IgD-negative memory B cell (primary cell): ENCODE measurements at regions not wholly inside any gene's neighbourhood (a gene's known extent, or its start where the extent isn't known, plus 50 kb on each side); places are given as distances from the start of the nearest gene placed in this dataset.
"Not testable (repeated sequence)": the region's sequence is repeated elsewhere in the genome, so short reads cannot be mapped to it uniquely, and the experiment has no call there.

Source experiments
- H3K27ac Mint-ChIP-seq, 3 donors: one replicate each; pipeline ENCODE4 v1.8.0; 2020 to 2022; ENCODE audit warnings: mild to moderate bottlenecking in 3 of 3, mixed read lengths in 3 of 3, moderate library complexity in 1 of 3
- H3K27me3 Mint-ChIP-seq: one replicate; pipeline ENCODE4 v1.8.0; 2021; ENCODE audit warnings: mixed read lengths
- H3K36me3 Mint-ChIP-seq: one replicate; pipeline ENCODE4 v1.8.0; 2020; ENCODE audit warnings: mild to moderate bottlenecking, mixed read lengths
- H3K4me1 Mint-ChIP-seq, 3 donors: one replicate each; pipeline ENCODE4 v1.8.0; 2020 to 2022; ENCODE audit warnings: mixed read lengths in 3 of 3, mild to moderate bottlenecking in 1 of 3
- H3K4me3 Mint-ChIP-seq, 4 donors: one replicate each; pipeline ENCODE4 v1.8.0; 2020 to 2022; ENCODE audit warnings: mild to moderate bottlenecking in 4 of 4, mixed read lengths in 4 of 4, moderate library complexity in 3 of 4
- H3K9me3 Mint-ChIP-seq, 3 donors: one replicate each; pipeline ENCODE4 v1.8.0; 2020 to 2021; ENCODE audit warnings: mixed read lengths in 3 of 3, mild to moderate bottlenecking in 1 of 3

- Mint-ChIP-seq H3K4me1 (no peaks in the 10 kb centered on the region), H3K27me3 (no peaks in the 10 kb centered on the region), H3K27ac (no peak overlapping the region), H3K9me3 (peaks cover 0 to 7% (median 3%) of the 10 kb centered on the region in 3 donors), H3K36me3 (no peaks in the 10 kb centered on the region), H3K4me3 (no peak overlapping the region)
Observed at GRCh38 chr5:99272576-99272975, 343.8 kb upstream of the CHD1 start.

GRCh38 chr5:99258819-99259218, 330.0 kb upstream of the CHD1 start:
- Mint-ChIP-seq H3K4me1 (no peaks in the 10 kb centered on the region), H3K36me3 (no peaks in the 10 kb centered on the region), H3K27me3 (no peaks in the 10 kb centered on the region), H3K4me3 (no peak overlapping the region), H3K27ac (no peak overlapping the region), H3K9me3 (peaks cover 10 to 20% (median 20%) of the 10 kb centered on the region in 3 donors)

GRCh38 chr5:99248066-99248465, 319.3 kb upstream of the CHD1 start:
- no peak overlapping the region for H3K4me3 Mint-ChIP-seq
- H3K9me3 Mint-ChIP-seq = peaks cover 0 to 3% (median 0%) of the 10 kb centered on the region in 3 donors
- H3K27me3 Mint-ChIP-seq = no peaks in the 10 kb centered on the region
- H3K36me3 Mint-ChIP-seq = no peaks in the 10 kb centered on the region
- no peaks in the 10 kb centered on the region for H3K4me1 Mint-ChIP-seq
- H3K27ac Mint-ChIP-seq = no peak overlapping the region

- no peak overlapping the region for H3K4me3 Mint-ChIP-seq
- no peak overlapping the region for H3K27ac Mint-ChIP-seq
Observed at GRCh38 chr5:99247346-99247745, 318.5 kb upstream of the CHD1 start.

GRCh38 chr5:99243111-99243510, 314.3 kb upstream of the CHD1 start:
- Mint-ChIP-seq H3K27ac (no peak overlapping the region), H3K9me3 (peaks cover 0 to 7% (median 1%) of the 10 kb centered on the region in 3 donors), H3K4me3 (no peak overlapping the region), H3K27me3 (no peaks in the 10 kb centered on the region), H3K36me3 (no peaks in the 10 kb centered on the region), H3K4me1 (peaks cover 0 to 2% (median 0%) of the 10 kb centered on the region in 3 donors)

More at GRCh38 chr5:99247346-99247745, 318.5 kb upstream of the CHD1 start:
- H3K9me3 Mint-ChIP-seq = peaks cover 0 to 3% (median 0%) of the 10 kb centered on the region in 3 donors
- H3K27me3 Mint-ChIP-seq = no peaks in the 10 kb centered on the region
- H3K4me1 Mint-ChIP-seq = no peaks in the 10 kb centered on the region
- H3K36me3 Mint-ChIP-seq = no peaks in the 10 kb centered on the region

GRCh38 chr5:99239826-99240360, 311.1 kb upstream of the CHD1 start:
- Mint-ChIP-seq H3K27me3 (peaks cover 2% of the 10 kb centered on the region), H3K4me1 (peaks cover 0 to 2% (median 0%) of the 10 kb centered on the region in 3 donors), H3K4me3 (no peak overlapping the region)

GRCh38 chr5:99191206-99191745, 262.5 kb upstream of the CHD1 start:
- Mint-ChIP-seq H3K4me1 (no peaks in the 10 kb centered on the region), H3K9me3 (peaks cover 0 to 4% (median 0%) of the 10 kb centered on the region in 3 donors)

More at GRCh38 chr5:99239826-99240360, 311.1 kb upstream of the CHD1 start:
- Mint-ChIP-seq H3K9me3 (peaks cover 4 to 8% (median 6%) of the 10 kb centered on the region in 3 donors), H3K27ac (no peak overlapping the region), H3K36me3 (peaks cover 2% of the 10 kb centered on the region)

GRCh38 chr5:99187611-99188010, 258.8 kb upstream of the CHD1 start:
- H3K36me3 Mint-ChIP-seq = no peaks in the 10 kb centered on the region
- no peaks in the 10 kb centered on the region for H3K4me1 Mint-ChIP-seq
- peaks cover 0 to 4% (median 0%) of the 10 kb centered on the region in 3 donors for H3K9me3 Mint-ChIP-seq
- no peaks in the 10 kb centered on the region for H3K27me3 Mint-ChIP-seq
- no peak overlapping the region for H3K4me3 Mint-ChIP-seq
- no peak overlapping the region for H3K27ac Mint-ChIP-seq

More at GRCh38 chr5:99191206-99191745, 262.5 kb upstream of the CHD1 start:
- Mint-ChIP-seq H3K27ac (no peak overlapping the region), H3K36me3 (no peaks in the 10 kb centered on the region), H3K27me3 (no peaks in the 10 kb centered on the region), H3K4me3 (no peak overlapping the region)

GRCh38 chr5:99179206-99179605, 250.4 kb upstream of the CHD1 start:
- Mint-ChIP-seq H3K36me3 (no peaks in the 10 kb centered on the region), H3K27me3 (no peaks in the 10 kb centered on the region), H3K4me3 (no peak overlapping the region), H3K4me1 (no peaks in the 10 kb centered on the region), H3K27ac (no peak overlapping the region), H3K9me3 (no peaks in the 10 kb centered on the region)

GRCh38 chr5:99177796-99178195, 249.0 kb upstream of the CHD1 start:
- Mint-ChIP-seq H3K27me3 (no peaks in the 10 kb centered on the region), H3K9me3 (no peaks in the 10 kb centered on the region), H3K36me3 (no peaks in the 10 kb centered on the region), H3K27ac (no peak overlapping the region), H3K4me1 (no peaks in the 10 kb centered on the region), H3K4me3 (no peak overlapping the region)

- H3K27ac Mint-ChIP-seq = no peak overlapping the region
- H3K4me3 Mint-ChIP-seq = no peak overlapping the region
- H3K9me3 Mint-ChIP-seq = no peaks in the 10 kb centered on the region
- no peaks in the 10 kb centered on the region for H3K27me3 Mint-ChIP-seq
- H3K4me1 Mint-ChIP-seq = no peaks in the 10 kb centered on the region
- no peaks in the 10 kb centered on the region for H3K36me3 Mint-ChIP-seq
Observed at GRCh38 chr5:99176186-99176585, 247.4 kb upstream of the CHD1 start.

GRCh38 chr5:99169309-99169708, 240.5 kb upstream of the CHD1 start:
- no peaks in the 10 kb centered on the region for H3K4me1 Mint-ChIP-seq
- no peak overlapping the region for H3K27ac Mint-ChIP-seq

GRCh38 chr5:99161538-99161937, 232.7 kb upstream of the CHD1 start:
- not testable (repeated sequence) for H3K27ac Mint-ChIP-seq, H3K9me3 Mint-ChIP-seq, H3K4me1 Mint-ChIP-seq, H3K4me3 Mint-ChIP-seq, H3K27me3 Mint-ChIP-seq, H3K36me3 Mint-ChIP-seq

More at GRCh38 chr5:99169309-99169708, 240.5 kb upstream of the CHD1 start:
- H3K9me3 Mint-ChIP-seq = peaks cover 0 to 6% (median 3%) of the 10 kb centered on the region in 3 donors
- H3K36me3 Mint-ChIP-seq = no peaks in the 10 kb centered on the region
- H3K4me3 Mint-ChIP-seq = no peak overlapping the region
- H3K27me3 Mint-ChIP-seq = no peaks in the 10 kb centered on the region

GRCh38 chr5:99156688-99157087, 227.9 kb upstream of the CHD1 start:
- no peaks in the 10 kb centered on the region for H3K36me3 Mint-ChIP-seq
- no peaks in the 10 kb centered on the region for H3K27me3 Mint-ChIP-seq
- peaks cover 0 to 2% (median 0%) of the 10 kb centered on the region in 3 donors for H3K9me3 Mint-ChIP-seq
- H3K4me1 Mint-ChIP-seq = no peaks in the 10 kb centered on the region
- no peak overlapping the region for H3K27ac Mint-ChIP-seq
- no peak overlapping the region for H3K4me3 Mint-ChIP-seq

- H3K4me3 Mint-ChIP-seq, H3K27me3 Mint-ChIP-seq, H3K27ac Mint-ChIP-seq: not testable (repeated sequence)
Observed at GRCh38 chr5:99143283-99143795, 214.5 kb upstream of the CHD1 start.

GRCh38 chr5:99141534-99142128, 212.8 kb upstream of the CHD1 start:
- peaks cover 0 to 16% (median 3%) of the 10 kb centered on the region in 3 donors for H3K9me3 Mint-ChIP-seq
- peaks cover 2% of the 10 kb centered on the region for H3K36me3 Mint-ChIP-seq
- no peak overlapping the region for H3K4me3 Mint-ChIP-seq
- peaks cover 4% of the 10 kb centered on the region for H3K27me3 Mint-ChIP-seq
- no peaks in the 10 kb centered on the region for H3K4me1 Mint-ChIP-seq
- no peak overlapping the region for H3K27ac Mint-ChIP-seq

More at GRCh38 chr5:99143283-99143795, 214.5 kb upstream of the CHD1 start:
- peaks cover 0 to 16% (median 9%) of the 10 kb centered on the region in 3 donors for H3K9me3 Mint-ChIP-seq
- not testable (repeated sequence) for H3K4me1 Mint-ChIP-seq, H3K36me3 Mint-ChIP-seq
